ENCODE measurements at regions not wholly inside any gene's neighbourhood (a gene's known extent, or its start where the extent isn't known, plus 50 kb on each side); places are given as distances from the start of the nearest gene placed in this dataset.

GRCh38 chr2:9123069-9123468, 83.5 kb upstream of the ASAP2 start:
- no peaks in the 10 kb centered on the region for H3K4me1 ChIP-seq (ENCODE audit: control insufficient read depth in 1 of 2, low read depth in 2 of 2)
- H3K36me3 ChIP-seq: no peaks in the 10 kb centered on the region
- no peak overlapping the region for H3K27ac ChIP-seq
- no peak for DNase-seq (ENCODE audit: low spot score)
- H3K4me3 ChIP-seq: no peak overlapping the region
- no peak for TF ChIP-seq CTCF (IDR thresholded peaks at IDR 0.05)
- no peaks in the 10 kb centered on the region for H3K9me3 ChIP-seq
- no peaks in the 10 kb centered on the region for H3K27me3 ChIP-seq (replicated peaks; ENCODE audit: insufficient read depth)
- ATAC-seq (ENCODE audit: insufficient number of reproducible peaks, low FRiP score, low read depth): no peak

- Histone ChIP-seq H3K27me3 (replicated peaks; ENCODE audit: insufficient read depth) (no peaks in the 10 kb centered on the region), H3K36me3 (no peaks in the 10 kb centered on the region), H3K4me1 (ENCODE audit: control insufficient read depth in 1 of 2, low read depth in 2 of 2) (no peaks in the 10 kb centered on the region), H3K27ac (no peak overlapping the region), H3K4me3 (no peak overlapping the region), H3K9me3 (no peaks in the 10 kb centered on the region)
- no peak for TF ChIP-seq CTCF (IDR thresholded peaks at IDR 0.05)
- DNase-seq (ENCODE audit: low spot score) (no peak), ATAC-seq (ENCODE audit: insufficient number of reproducible peaks, low FRiP score, low read depth) (no peak)
Measured at GRCh38 chr2:9122367-9122766, 84.2 kb upstream of the ASAP2 start.

- no peaks in the 10 kb centered on the region for H3K36me3 ChIP-seq
- ATAC-seq (ENCODE audit: insufficient number of reproducible peaks, low FRiP score, low read depth): no peak
- no peak for TF ChIP-seq CTCF (IDR thresholded peaks at IDR 0.05)
Measured at GRCh38 chr2:9118383-9118960, 88.1 kb upstream of the ASAP2 start.

GRCh38 chr2:9115229-9115628, 91.4 kb upstream of the ASAP2 start:
- ATAC-seq (ENCODE audit: insufficient number of reproducible peaks, low FRiP score, low read depth) (no peak), DNase-seq (ENCODE audit: low spot score) (no peak)
- Histone ChIP-seq H3K36me3 (no peaks in the 10 kb centered on the region), H3K4me1 (ENCODE audit: control insufficient read depth in 1 of 2, low read depth in 2 of 2) (peaks cover 0 to 10% of the 10 kb centered on the region in 2 donors), H3K4me3 (no peak overlapping the region), H3K27me3 (replicated peaks; ENCODE audit: insufficient read depth) (no peaks in the 10 kb centered on the region), H3K9me3 (no peaks in the 10 kb centered on the region), H3K27ac (no peak overlapping the region)
- TF ChIP-seq CTCF (IDR thresholded peaks at IDR 0.05): no peak

More at GRCh38 chr2:9118383-9118960, 88.1 kb upstream of the ASAP2 start:
- no peak for DNase-seq (ENCODE audit: low spot score)
- Histone ChIP-seq H3K4me1 (ENCODE audit: control insufficient read depth in 1 of 2, low read depth in 2 of 2) (no peaks in the 10 kb centered on the region), H3K27me3 (replicated peaks; ENCODE audit: insufficient read depth) (no peaks in the 10 kb centered on the region), H3K9me3 (no peaks in the 10 kb centered on the region), H3K27ac (no peak overlapping the region), H3K4me3 (no peak overlapping the region)

- DNase-seq (ENCODE audit: low spot score): no peak
- no peak for TF ChIP-seq CTCF (IDR thresholded peaks at IDR 0.05)
- ATAC-seq (ENCODE audit: insufficient number of reproducible peaks, low FRiP score, low read depth): no peak
- H3K36me3 ChIP-seq: no peaks in the 10 kb centered on the region
- no peaks in the 10 kb centered on the region for H3K9me3 ChIP-seq
- peaks cover 0 to 10% of the 10 kb centered on the region in 2 donors for H3K4me1 ChIP-seq (ENCODE audit: control insufficient read depth in 1 of 2, low read depth in 2 of 2)
- H3K4me3 ChIP-seq: no peak overlapping the region
- no peaks in the 10 kb centered on the region for H3K27me3 ChIP-seq (replicated peaks; ENCODE audit: insufficient read depth)
- no peak overlapping the region for H3K27ac ChIP-seq
Measured at GRCh38 chr2:9114458-9114857, 92.2 kb upstream of the ASAP2 start.

Measured in thoracic aorta (tissue), 2 donors.